HG02943 (cell line): ENCODE measurements at regions not wholly inside any gene's neighbourhood (a gene's known extent, or its start where the extent isn't known, plus 50 kb on each side); places are given as distances from the start of the nearest gene placed in this dataset.

Experiments used
- ATAC-seq: cut with Tn5 transposase; IDR thresholded peaks from one replicate; pipeline ENCODE4 v1.9.1; 2021; ENCODE audit warnings: mild to moderate bottlenecking, low read depth, moderate library complexity; ENCODE audit not compliant: unreplicated experiment

- no peak for ATAC-seq
These were observed 143.4 kb upstream of the KLF14 start for GRCh38 chr7:130877236-130877990.

- no peak for ATAC-seq
These were observed 143.9 kb upstream of the KLF14 start for GRCh38 chr7:130877991-130878305.

GRCh38 chr7:130878785-130879184 lies 144.8 kb upstream of the KLF14 start:
- ATAC-seq = no peak

- no peak for ATAC-seq
These were observed 145.2 kb upstream of the KLF14 start for GRCh38 chr7:130879191-130879590.

GRCh38 chr7:130880668-130881067 lies 146.7 kb upstream of the KLF14 start:
- ATAC-seq = no peak

GRCh38 chr7:130881091-130881798 lies 147.2 kb upstream of the KLF14 start:
- no peak for ATAC-seq

- ATAC-seq = no peak
These were observed 147.8 kb upstream of the KLF14 start for GRCh38 chr7:130881799-130882141.

GRCh38 chr7:130882396-130882795 lies 148.4 kb upstream of the KLF14 start:
- no peak for ATAC-seq

GRCh38 chr7:130883928-130884327 lies 149.9 kb upstream of the KLF14 start:
- no peak for ATAC-seq

- ATAC-seq = no peak
These were observed 150.7 kb upstream of the KLF14 start for GRCh38 chr7:130884437-130885417.

GRCh38 chr7:130886438-130887135 lies 152.6 kb upstream of the KLF14 start:
- no peak for ATAC-seq

- ATAC-seq = no peak
These were observed 153.4 kb upstream of the KLF14 start for GRCh38 chr7:130887182-130887956.

GRCh38 chr7:130887957-130888371 lies 154.0 kb upstream of the KLF14 start:
- ATAC-seq = no peak

GRCh38 chr7:130888468-130888867 lies 154.5 kb upstream of the KLF14 start:
- ATAC-seq = no peak

- ATAC-seq = no peak
These were observed 156.4 kb upstream of the KLF14 start for GRCh38 chr7:130890176-130891020.

- no peak for ATAC-seq
These were observed 157.5 kb upstream of the KLF14 start for GRCh38 chr7:130891254-130892094.

- ATAC-seq = no peak
These were observed 159.5 kb upstream of the KLF14 start for GRCh38 chr7:130893441-130893894.
